ENCODE measurements at regions not wholly inside any gene's neighbourhood (a gene's known extent, or its start where the extent isn't known, plus 50 kb on each side); places are given as distances from the start of the nearest gene placed in this dataset.

GRCh38 chr12:97941686-97942354 lies 479.2 kb downstream of the RMST start:
- no peaks in the 10 kb centered on the region for H3K27me3 ChIP-seq (ENCODE audit: insufficient read depth, low read length)
- no peaks in the 10 kb centered on the region for H3K4me1 ChIP-seq (ENCODE audit: control insufficient read depth, insufficient read depth, low read length, unreplicated experiment)
- no peaks in the 10 kb centered on the region for H3K79me2 ChIP-seq (ENCODE audit: control insufficient read depth, insufficient read depth, low read length, unreplicated experiment)
- no peak overlapping the region for H3K4me3 ChIP-seq (ENCODE audit: low read depth, low read length)
- no peak overlapping the region for H2AFZ ChIP-seq (ENCODE audit: low read length, unreplicated experiment)
- no peak overlapping the region for H3K27ac ChIP-seq (ENCODE audit: low read depth, low read length)
- H3K36me3 ChIP-seq (ENCODE audit: insufficient read depth, low read length) = no peaks in the 10 kb centered on the region

DNA sequence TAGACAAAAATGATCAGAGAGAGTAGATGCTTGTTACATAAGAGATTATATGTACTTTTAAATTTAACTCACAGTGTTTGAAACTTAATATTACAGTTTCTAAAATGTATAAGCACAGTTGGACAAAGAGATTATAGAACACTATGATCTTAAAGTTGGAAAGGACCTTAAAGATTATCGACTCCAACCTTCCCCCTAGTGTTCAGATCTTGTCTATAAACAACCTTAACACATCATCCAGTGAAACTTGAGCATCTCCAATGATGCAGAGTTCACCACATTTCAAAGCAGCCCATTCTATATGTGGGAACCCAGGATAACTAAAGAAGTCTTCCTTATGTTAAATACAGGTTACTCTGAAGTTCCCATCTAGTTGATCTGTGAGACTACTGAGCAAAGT lies 480.8 kb downstream of the RMST start:
- H3K36me3 ChIP-seq (ENCODE audit: insufficient read depth, low read length) = no peaks in the 10 kb centered on the region
- no peak overlapping the region for H2AFZ ChIP-seq (ENCODE audit: low read length, unreplicated experiment)
- no peaks in the 10 kb centered on the region for H3K79me2 ChIP-seq (ENCODE audit: control insufficient read depth, insufficient read depth, low read length, unreplicated experiment)
- no peaks in the 10 kb centered on the region for H3K27me3 ChIP-seq (ENCODE audit: insufficient read depth, low read length)
- H3K4me3 ChIP-seq (ENCODE audit: low read depth, low read length) = no peak overlapping the region
- no peaks in the 10 kb centered on the region for H3K4me1 ChIP-seq (ENCODE audit: control insufficient read depth, insufficient read depth, low read length, unreplicated experiment)
- no peak overlapping the region for H3K27ac ChIP-seq (ENCODE audit: low read depth, low read length)

- H3K27me3 ChIP-seq (ENCODE audit: insufficient read depth, low read length) = no peaks in the 10 kb centered on the region
- H3K4me1 ChIP-seq (ENCODE audit: control insufficient read depth, insufficient read depth, low read length, unreplicated experiment) = no peaks in the 10 kb centered on the region
- H3K79me2 ChIP-seq (ENCODE audit: control insufficient read depth, insufficient read depth, low read length, unreplicated experiment) = no peaks in the 10 kb centered on the region
- no peak overlapping the region for H3K4me3 ChIP-seq (ENCODE audit: low read depth, low read length)
- H3K27ac ChIP-seq (ENCODE audit: low read depth, low read length) = no peak overlapping the region
- H3K36me3 ChIP-seq (ENCODE audit: insufficient read depth, low read length) = no peaks in the 10 kb centered on the region
- no peak overlapping the region for H2AFZ ChIP-seq (ENCODE audit: low read length, unreplicated experiment)
Observed at GRCh38 chr12:97944576-97944975, 482.0 kb downstream of the RMST start.

DNA sequence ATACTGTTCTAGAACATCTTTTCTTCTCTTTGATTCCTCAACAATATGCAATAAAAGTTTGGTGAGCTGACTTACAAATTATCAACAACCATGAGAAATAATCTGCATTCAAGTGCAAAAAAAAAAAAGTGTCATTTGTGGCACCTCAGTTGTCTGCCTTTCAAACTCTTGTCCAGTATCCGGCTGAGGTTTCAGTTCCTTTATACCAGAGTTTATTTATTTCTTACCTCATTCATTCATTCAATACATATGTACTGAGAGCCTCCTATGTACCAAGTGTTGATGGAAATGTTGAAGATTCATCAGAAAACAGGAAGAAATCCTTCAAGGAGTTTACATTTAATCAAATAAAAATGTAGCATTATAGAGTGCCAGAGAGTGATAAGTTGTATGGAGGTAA lies 484.1 kb downstream of the RMST start:
- H3K4me1 ChIP-seq (ENCODE audit: control insufficient read depth, insufficient read depth, low read length, unreplicated experiment) = no peaks in the 10 kb centered on the region
- H3K27ac ChIP-seq (ENCODE audit: low read depth, low read length) = no peak overlapping the region
- no peaks in the 10 kb centered on the region for H3K36me3 ChIP-seq (ENCODE audit: insufficient read depth, low read length)
- H2AFZ ChIP-seq (ENCODE audit: low read length, unreplicated experiment) = no peak overlapping the region
- no peak overlapping the region for H3K4me3 ChIP-seq (ENCODE audit: low read depth, low read length)
- H3K27me3 ChIP-seq (ENCODE audit: insufficient read depth, low read length) = no peaks in the 10 kb centered on the region
- H3K79me2 ChIP-seq (ENCODE audit: control insufficient read depth, insufficient read depth, low read length, unreplicated experiment) = no peaks in the 10 kb centered on the region

GRCh38 chr12:97948591-97948990 lies 486.0 kb downstream of the RMST start:
- H3K4me3 ChIP-seq (ENCODE audit: low read depth, low read length) = no peak overlapping the region
- no peaks in the 10 kb centered on the region for H3K79me2 ChIP-seq (ENCODE audit: control insufficient read depth, insufficient read depth, low read length, unreplicated experiment)
- H3K36me3 ChIP-seq (ENCODE audit: insufficient read depth, low read length) = no peaks in the 10 kb centered on the region
- H2AFZ ChIP-seq (ENCODE audit: low read length, unreplicated experiment) = no peak overlapping the region
- H3K27me3 ChIP-seq (ENCODE audit: insufficient read depth, low read length) = no peaks in the 10 kb centered on the region
- H3K4me1 ChIP-seq (ENCODE audit: control insufficient read depth, insufficient read depth, low read length, unreplicated experiment) = no peaks in the 10 kb centered on the region
- H3K27ac ChIP-seq (ENCODE audit: low read depth, low read length) = no peak overlapping the region

- Histone ChIP-seq H3K27ac (ENCODE audit: low read depth, low read length) (no peak overlapping the region), H2AFZ (ENCODE audit: low read length, unreplicated experiment) (no peak overlapping the region), H3K79me2 (ENCODE audit: control insufficient read depth, insufficient read depth, low read length, unreplicated experiment) (no peaks in the 10 kb centered on the region), H3K4me3 (ENCODE audit: low read depth, low read length) (no peak overlapping the region), H3K4me1 (ENCODE audit: control insufficient read depth, insufficient read depth, low read length, unreplicated experiment) (no peaks in the 10 kb centered on the region), H3K36me3 (ENCODE audit: insufficient read depth, low read length) (no peaks in the 10 kb centered on the region), H3K27me3 (ENCODE audit: insufficient read depth, low read length) (no peaks in the 10 kb centered on the region)
Observed at GRCh38 chr12:97951239-97951638, 488.6 kb downstream of the RMST start.

DNA sequence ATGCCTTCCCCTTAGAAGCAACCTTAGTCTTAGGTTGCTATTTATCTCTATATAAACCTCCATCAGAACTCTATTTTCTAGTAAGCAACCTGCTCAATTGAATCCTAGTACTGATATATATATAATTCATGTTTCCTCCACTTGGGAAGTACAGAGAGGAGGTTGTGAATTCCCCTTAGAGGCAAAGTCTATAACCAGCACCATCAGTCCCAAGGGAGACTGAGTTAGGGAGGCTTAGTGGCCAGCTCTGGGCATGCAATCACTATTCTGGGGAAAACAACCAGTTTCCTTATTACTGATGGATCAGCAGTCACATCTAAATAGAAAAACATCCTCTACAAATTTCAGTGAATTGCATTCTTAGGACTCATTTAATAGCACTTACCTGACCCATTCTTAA lies 489.1 kb downstream of the RMST start:
- Histone ChIP-seq H3K4me1 (ENCODE audit: control insufficient read depth, insufficient read depth, low read length, unreplicated experiment) (no peaks in the 10 kb centered on the region), H2AFZ (ENCODE audit: low read length, unreplicated experiment) (no peak overlapping the region), H3K4me3 (ENCODE audit: low read depth, low read length) (no peak overlapping the region), H3K36me3 (ENCODE audit: insufficient read depth, low read length) (no peaks in the 10 kb centered on the region), H3K79me2 (ENCODE audit: control insufficient read depth, insufficient read depth, low read length, unreplicated experiment) (no peaks in the 10 kb centered on the region), H3K27me3 (ENCODE audit: insufficient read depth, low read length) (no peaks in the 10 kb centered on the region), H3K27ac (ENCODE audit: low read depth, low read length) (no peak overlapping the region)

GRCh38 chr12:97957109-97957508 lies 494.5 kb downstream of the RMST start:
- no peak overlapping the region for H2AFZ ChIP-seq (ENCODE audit: low read length, unreplicated experiment)
- H3K4me3 ChIP-seq (ENCODE audit: low read depth, low read length) = no peak overlapping the region
- H3K4me1 ChIP-seq (ENCODE audit: control insufficient read depth, insufficient read depth, low read length, unreplicated experiment) = no peaks in the 10 kb centered on the region
- no peaks in the 10 kb centered on the region for H3K27me3 ChIP-seq (ENCODE audit: insufficient read depth, low read length)
- no peaks in the 10 kb centered on the region for H3K79me2 ChIP-seq (ENCODE audit: control insufficient read depth, insufficient read depth, low read length, unreplicated experiment)
- H3K36me3 ChIP-seq (ENCODE audit: insufficient read depth, low read length) = no peaks in the 10 kb centered on the region
- H3K27ac ChIP-seq (ENCODE audit: low read depth, low read length) = no peak overlapping the region

DNA sequence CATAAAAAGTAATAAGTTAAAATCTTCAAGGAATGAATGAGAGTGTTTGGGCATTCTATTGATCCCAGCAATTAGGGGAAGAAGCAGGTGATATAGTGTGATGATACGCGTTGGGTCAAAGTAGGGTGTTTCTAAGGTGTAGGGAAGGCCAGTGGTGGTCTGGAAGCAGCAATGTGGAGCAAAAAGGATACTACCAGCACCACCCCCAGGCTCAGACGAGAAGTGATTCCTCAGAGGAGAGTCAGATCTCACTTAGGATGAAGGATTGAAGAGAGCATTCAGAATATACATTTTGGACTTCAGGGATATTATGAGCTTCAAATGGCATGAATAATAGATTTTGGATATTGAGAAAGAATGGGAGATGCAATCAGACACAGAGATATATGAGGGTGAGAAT lies 497.6 kb downstream of the RMST start:
- no peak overlapping the region for H3K27ac ChIP-seq (ENCODE audit: low read depth, low read length)
- no peaks in the 10 kb centered on the region for H3K79me2 ChIP-seq (ENCODE audit: control insufficient read depth, insufficient read depth, low read length, unreplicated experiment)
- no peaks in the 10 kb centered on the region for H3K4me1 ChIP-seq (ENCODE audit: control insufficient read depth, insufficient read depth, low read length, unreplicated experiment)

DNA sequence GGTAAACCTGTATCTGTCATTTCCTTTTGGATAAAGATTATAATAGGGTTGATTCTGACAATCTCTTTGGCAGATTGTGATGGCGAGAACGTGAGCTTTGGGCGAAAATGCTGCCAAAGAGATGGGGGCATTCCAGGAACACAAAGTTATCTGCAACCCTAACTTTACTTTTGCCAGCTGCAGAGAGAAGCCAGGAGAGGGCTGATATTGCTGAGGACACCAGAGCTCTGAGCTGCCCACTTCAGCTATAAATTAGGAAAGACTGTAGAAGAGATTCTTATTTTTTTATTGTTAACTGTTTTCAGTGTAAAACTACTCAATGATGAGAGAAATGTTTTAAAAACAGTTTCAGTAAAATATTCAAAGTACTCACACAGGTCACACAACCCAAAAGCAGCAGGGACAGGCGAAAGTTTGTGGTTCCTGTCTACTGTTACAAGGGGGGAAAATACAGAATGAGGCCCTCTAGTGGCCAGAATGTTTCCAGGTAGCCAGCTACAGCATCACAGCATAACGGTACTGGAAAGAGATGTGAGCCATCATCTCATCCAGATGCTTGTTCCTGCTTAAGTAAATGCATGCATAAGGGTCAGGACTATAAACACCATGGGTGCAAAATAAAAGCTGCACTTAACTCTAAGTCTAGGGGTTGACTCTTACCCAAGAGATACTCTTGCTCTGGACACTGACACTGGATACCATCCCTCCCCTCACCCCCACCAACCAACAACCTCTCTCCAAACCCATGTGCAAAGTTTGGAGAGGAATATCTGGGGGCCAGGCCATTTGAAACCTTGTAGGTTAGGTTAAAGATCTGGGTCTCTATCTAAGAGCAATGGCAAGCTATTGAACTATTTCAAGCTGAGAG lies 498.4 kb downstream of the RMST start:
- H3K27me3 ChIP-seq (ENCODE audit: insufficient read depth, low read length) = no peaks in the 10 kb centered on the region
- no peak overlapping the region for H3K4me3 ChIP-seq (ENCODE audit: low read depth, low read length)
- H3K4me1 ChIP-seq (ENCODE audit: control insufficient read depth, insufficient read depth, low read length, unreplicated experiment) = no peaks in the 10 kb centered on the region
- H3K27ac ChIP-seq (ENCODE audit: low read depth, low read length) = no peak overlapping the region
- H2AFZ ChIP-seq (ENCODE audit: low read length, unreplicated experiment) = no peak overlapping the region
- no peaks in the 10 kb centered on the region for H3K79me2 ChIP-seq (ENCODE audit: control insufficient read depth, insufficient read depth, low read length, unreplicated experiment)
- no peaks in the 10 kb centered on the region for H3K36me3 ChIP-seq (ENCODE audit: insufficient read depth, low read length)

More for the DNA sequence above, 497.6 kb downstream of the RMST start:
- Histone ChIP-seq H3K4me3 (ENCODE audit: low read depth, low read length) (no peak overlapping the region), H3K27me3 (ENCODE audit: insufficient read depth, low read length) (no peaks in the 10 kb centered on the region), H3K36me3 (ENCODE audit: insufficient read depth, low read length) (no peaks in the 10 kb centered on the region), H2AFZ (ENCODE audit: low read length, unreplicated experiment) (no peak overlapping the region)

DNA sequence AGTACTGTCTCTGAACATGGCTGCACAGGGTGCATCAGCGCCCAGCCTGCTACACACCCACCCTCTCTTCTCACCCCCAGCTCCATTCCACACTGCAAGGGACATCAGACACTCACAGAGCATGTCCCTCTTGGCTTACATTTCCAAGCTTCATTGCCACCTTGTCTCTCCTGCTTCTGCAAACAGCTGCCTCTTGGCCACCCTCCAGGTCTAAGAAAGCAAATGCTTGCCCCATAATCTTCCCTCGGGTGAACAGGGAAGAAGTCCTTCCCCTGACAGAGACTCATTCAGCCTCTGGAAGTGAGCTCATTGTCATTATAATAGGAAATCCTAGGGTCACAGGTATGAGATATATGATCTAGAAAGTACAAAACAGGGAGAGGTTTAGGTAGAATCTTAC lies 505.2 kb downstream of the RMST start:
- no peak overlapping the region for H2AFZ ChIP-seq (ENCODE audit: low read length, unreplicated experiment)

More for the DNA sequence above, 505.2 kb downstream of the RMST start:
- Histone ChIP-seq H3K4me1 (ENCODE audit: control insufficient read depth, insufficient read depth, low read length, unreplicated experiment) (no peaks in the 10 kb centered on the region), H3K27ac (ENCODE audit: low read depth, low read length) (no peak overlapping the region), H3K36me3 (ENCODE audit: insufficient read depth, low read length) (no peaks in the 10 kb centered on the region), H3K4me3 (ENCODE audit: low read depth, low read length) (no peak overlapping the region), H3K79me2 (ENCODE audit: control insufficient read depth, insufficient read depth, low read length, unreplicated experiment) (no peaks in the 10 kb centered on the region), H3K27me3 (ENCODE audit: insufficient read depth, low read length) (no peaks in the 10 kb centered on the region)
